ENCODE measurements at regions not wholly inside any gene's neighbourhood (a gene's known extent, or its start where the extent isn't known, plus 50 kb on each side); places are given as distances from the start of the nearest gene placed in this dataset.

- Histone ChIP-seq H4K5ac (ENCODE audit: insufficient read length, low read depth, low read length) (no peak overlapping the region), H3K56ac (ENCODE audit: insufficient read length, low read depth, low read length) (no peak overlapping the region)
- no CpG with 5 or more reads among the region's 6 CpGs for WGBS (ENCODE audit: extremely low coverage, insufficient read length, low lambda C conversion rate)
Observed at GRCh38 chr6:145175470-145175869, 559.9 kb downstream of the EPM2A start.

More at GRCh38 chr6:145175470-145175869, 559.9 kb downstream of the EPM2A start:
- peaks cover 3 to 24% (median 3%) of the 10 kb centered on the region in 3 experiments; a peak in 3 of 7 replicates for H3K36me3 Mint-ChIP-seq (ENCODE audit: insufficient read depth in 1 of 3, low read depth in 3 of 3)
- no peak overlapping the region for H3K4ac ChIP-seq (ENCODE audit: low read depth, low read length)
- no peaks in the 10 kb centered on the region for H3K27me3 ChIP-seq (ENCODE audit: insufficient read depth, low read length)
- H3K14ac ChIP-seq (ENCODE audit: insufficient read depth, low read length): no peak overlapping the region
- H2BK15ac ChIP-seq (ENCODE audit: low read depth, low read length): no peak overlapping the region
- H3K27ac Mint-ChIP-seq: no peak overlapping the region
- no peak overlapping the region for H3K9ac ChIP-seq (ENCODE audit: extremely low read depth, insufficient read length, low read length)
- no peak overlapping the region for H3T11ph ChIP-seq (ENCODE audit: low read length)
- H3K4me2 ChIP-seq (ENCODE audit: insufficient read depth, insufficient read length, low read length): no peak overlapping the region
- H2BK20ac ChIP-seq (ENCODE audit: low read depth, low read length, poor library complexity, severe bottlenecking): no peak overlapping the region
- H3K4me1 Mint-ChIP-seq: no peaks in the 10 kb centered on the region
- H4K8ac ChIP-seq (replicated peaks; ENCODE audit: insufficient read length, low read depth, low read length): no peak overlapping the region
- H3K27ac ChIP-seq (ENCODE audit: insufficient read length, low read depth, low read length): no peak overlapping the region
- peaks cover 21 to 22% of the 10 kb centered on the region in 2 experiments for H3K9me3 Mint-ChIP-seq
- H4K91ac ChIP-seq (ENCODE audit: insufficient read length, low read depth, low read length): no peak overlapping the region
- H3K79me1 ChIP-seq (ENCODE audit: insufficient read depth, low read depth, low read length, poor library complexity, severe bottlenecking): no peaks in the 10 kb centered on the region
- no peaks in the 10 kb centered on the region for H3K27me3 Mint-ChIP-seq (ENCODE audit: low read depth)
- no peak overlapping the region for H2BK5ac ChIP-seq (ENCODE audit: insufficient read length, low read length)
- no peak for DNase-seq
- H2AK5ac ChIP-seq (ENCODE audit: insufficient read length, low read length): no peak overlapping the region
- no peak overlapping the region for H2AFZ ChIP-seq (ENCODE audit: low read length)
- H3K9me3 ChIP-seq (ENCODE audit: control insufficient read depth, low read depth, low read length): no peaks in the 10 kb centered on the region
- H3K79me2 ChIP-seq (ENCODE audit: insufficient read depth, low read length): no peaks in the 10 kb centered on the region
- H3K23ac ChIP-seq (ENCODE audit: insufficient read length, low read depth, low read length): no peak overlapping the region
- H4K20me1 ChIP-seq (ENCODE audit: control insufficient read depth, insufficient read depth, insufficient read length): no peaks in the 10 kb centered on the region
- no peaks in the 10 kb centered on the region for H3K23me2 ChIP-seq (ENCODE audit: insufficient read length, low read depth, low read length, poor library complexity, severe bottlenecking)
- H3K4me1 ChIP-seq (ENCODE audit: insufficient read depth, low read length): no peaks in the 10 kb centered on the region
- TF ChIP-seq CTCF (conservative IDR thresholded peaks at IDR 0.05): no peak
- H3K4me3 Mint-ChIP-seq: no peak overlapping the region
- no peak overlapping the region for H2BK12ac ChIP-seq (ENCODE audit: insufficient read length, low read depth, low read length)
- H3K18ac ChIP-seq (ENCODE audit: insufficient read length, low read depth, low read length): no peak overlapping the region
- H2BK120ac ChIP-seq (ENCODE audit: low read depth, low read length, poor library complexity, severe bottlenecking): no peak overlapping the region

Measured in H9 (cell line).